Cerebellar nuclear complex (tissue), 1 donor: ENCODE measurements at regions not wholly inside any gene's neighbourhood (a gene's known extent, or its start where the extent isn't known, plus 50 kb on each side); places are given as distances from the start of the nearest gene placed in this dataset.
"Not testable (repeated sequence)": the region's sequence is repeated elsewhere in the genome, so short reads cannot be mapped to it uniquely, and the experiment has no call there.

Experiments
- DNase-seq, 2 experiments: peaks; one replicate each; lab custom pipeline; 2025; lab: John Stamatoyannopoulos, UW

GRCh38 chr3:145709779-145710178, 451.2 kb downstream of the PLOD2 start:
- DNase-seq = not testable (repeated sequence)

- DNase-seq = no peak
Observed at GRCh38 chr3:145716519-145716918, 444.5 kb downstream of the PLOD2 start.

- no peak for DNase-seq
Observed at GRCh38 chr3:145719114-145719513, 441.9 kb downstream of the PLOD2 start.

DNA sequence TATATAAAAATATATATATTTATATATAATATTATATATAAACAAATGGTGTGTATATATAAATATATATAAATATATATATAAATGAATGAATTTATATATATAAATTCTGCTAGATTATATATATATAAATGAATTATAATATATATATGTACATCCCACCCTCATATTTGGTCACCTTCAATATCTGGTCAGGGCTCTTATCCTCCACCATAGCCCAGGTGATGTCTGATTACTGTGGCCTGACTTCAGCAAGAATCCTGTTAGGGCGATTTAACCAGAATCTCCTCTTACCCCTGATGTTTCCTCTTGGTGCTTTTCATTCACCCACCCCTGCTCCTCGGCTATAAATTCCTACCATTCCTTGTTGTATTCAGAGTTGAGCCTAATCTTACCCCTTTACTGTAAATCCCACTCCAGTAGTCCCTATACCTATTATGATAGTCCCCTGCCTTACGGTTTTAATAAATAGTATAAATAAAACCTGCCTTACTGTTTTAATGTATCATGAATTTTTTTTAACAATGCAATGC, 439.6 kb downstream of the PLOD2 start:
- no peak for DNase-seq

DNA sequence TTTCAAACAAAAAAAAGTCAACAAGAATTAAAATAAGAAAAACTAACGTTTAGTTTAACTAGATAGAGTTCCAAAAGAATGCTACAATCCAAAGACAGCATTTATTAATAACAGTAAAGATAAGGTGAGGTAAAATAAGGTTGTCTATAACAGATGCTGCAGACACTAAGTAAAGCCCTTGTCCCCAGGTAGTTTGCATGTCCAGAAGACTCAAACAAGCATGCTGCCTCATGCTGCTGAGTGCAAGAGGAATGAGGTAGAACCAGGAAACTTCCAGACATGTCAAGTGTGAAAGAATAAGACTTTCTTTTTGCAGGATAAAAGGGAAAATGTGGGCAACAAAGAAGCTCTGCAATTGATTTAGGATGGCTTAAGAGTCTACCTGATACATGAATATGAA, 439.2 kb downstream of the PLOD2 start:
- no peak for DNase-seq

DNA sequence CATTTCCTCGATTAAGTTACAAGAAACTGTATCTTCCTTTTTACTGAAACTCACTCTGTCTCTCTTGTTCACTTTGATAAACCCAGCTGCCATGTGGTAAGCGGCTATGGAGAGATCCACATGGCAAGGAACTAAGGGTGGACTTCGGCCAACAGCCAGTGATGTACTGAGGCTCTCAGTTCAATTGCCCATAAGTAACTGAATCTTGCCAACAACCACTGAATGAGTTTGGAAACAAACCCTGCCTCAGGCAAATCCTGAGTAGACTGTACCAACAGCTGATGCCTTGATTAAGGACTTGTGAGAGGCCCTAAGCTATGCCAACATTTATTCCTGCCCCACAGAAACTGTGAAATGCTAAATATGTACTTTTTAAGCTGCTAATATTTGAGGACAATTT, 433.5 kb downstream of the PLOD2 start:
- no peak for DNase-seq

- DNase-seq = no peak
Observed at GRCh38 chr3:145735631-145736030, 425.4 kb downstream of the PLOD2 start.

- DNase-seq = no peak
Observed at GRCh38 chr3:145737952-145738351, 423.0 kb downstream of the PLOD2 start.

- DNase-seq = no peak
Observed at GRCh38 chr3:145739926-145740325, 421.1 kb downstream of the PLOD2 start.

- no peak for DNase-seq
Observed at GRCh38 chr3:145750657-145751056, 410.3 kb downstream of the PLOD2 start.

DNA sequence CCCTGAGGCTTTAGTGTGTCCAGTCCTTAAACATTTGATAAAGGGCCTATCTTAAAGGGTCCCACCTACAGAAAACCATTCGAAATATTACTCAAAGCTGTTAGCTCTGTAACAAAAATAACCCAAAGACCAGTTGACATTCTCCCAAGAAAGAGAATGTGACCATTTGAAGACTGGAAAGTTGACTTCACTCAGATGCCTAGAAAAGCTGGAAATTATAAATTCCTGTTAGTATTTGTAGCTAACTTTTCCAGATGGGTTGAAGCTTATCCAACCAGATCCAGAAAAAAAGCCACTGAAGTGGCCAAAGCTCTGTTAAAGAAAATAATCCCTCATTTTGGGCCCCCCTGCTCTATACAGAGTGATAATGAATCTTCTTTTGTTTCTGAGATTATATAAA, 408.4 kb downstream of the PLOD2 start:
- no peak for DNase-seq

- DNase-seq = no peak
Observed at GRCh38 chr3:145754605-145755289, 406.2 kb downstream of the PLOD2 start.

DNA sequence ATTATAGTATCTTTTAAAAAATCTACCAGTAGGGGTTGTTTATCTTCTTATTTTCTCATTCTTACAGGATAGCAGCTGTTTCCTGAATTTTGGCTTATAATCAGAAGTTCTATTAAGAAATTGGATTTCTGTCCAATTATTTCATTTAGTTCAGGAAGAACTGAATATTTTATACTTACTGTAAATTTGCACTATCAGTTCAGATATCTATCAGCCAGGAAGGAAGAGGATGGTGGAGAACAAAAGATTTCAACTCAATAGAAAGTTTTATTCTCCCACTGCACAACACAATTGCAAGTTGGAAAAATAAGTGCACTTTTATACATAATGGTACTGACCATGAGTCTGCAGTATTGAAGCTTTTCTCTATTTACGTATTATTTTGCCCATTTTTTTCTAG, 400.9 kb downstream of the PLOD2 start:
- no peak for DNase-seq

DNA sequence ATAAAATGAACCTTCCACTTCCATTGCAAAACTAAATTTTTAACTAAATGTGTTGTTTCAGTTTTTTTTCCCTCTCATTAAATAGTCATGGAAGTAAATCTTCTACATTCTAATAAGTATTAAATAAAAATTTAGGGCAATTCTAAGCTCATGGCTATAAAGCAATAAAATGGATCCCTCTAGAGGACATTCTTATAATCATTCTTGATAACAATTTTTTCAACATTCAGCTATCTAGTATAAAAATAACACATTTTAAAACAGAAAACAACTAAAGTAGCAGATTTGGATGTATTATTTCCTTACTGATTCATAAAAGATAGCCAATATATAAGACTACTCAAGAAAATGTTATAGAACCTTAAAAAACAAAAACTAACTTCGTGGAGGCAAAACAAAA, 393.1 kb downstream of the PLOD2 start:
- DNase-seq = no peak

DNA sequence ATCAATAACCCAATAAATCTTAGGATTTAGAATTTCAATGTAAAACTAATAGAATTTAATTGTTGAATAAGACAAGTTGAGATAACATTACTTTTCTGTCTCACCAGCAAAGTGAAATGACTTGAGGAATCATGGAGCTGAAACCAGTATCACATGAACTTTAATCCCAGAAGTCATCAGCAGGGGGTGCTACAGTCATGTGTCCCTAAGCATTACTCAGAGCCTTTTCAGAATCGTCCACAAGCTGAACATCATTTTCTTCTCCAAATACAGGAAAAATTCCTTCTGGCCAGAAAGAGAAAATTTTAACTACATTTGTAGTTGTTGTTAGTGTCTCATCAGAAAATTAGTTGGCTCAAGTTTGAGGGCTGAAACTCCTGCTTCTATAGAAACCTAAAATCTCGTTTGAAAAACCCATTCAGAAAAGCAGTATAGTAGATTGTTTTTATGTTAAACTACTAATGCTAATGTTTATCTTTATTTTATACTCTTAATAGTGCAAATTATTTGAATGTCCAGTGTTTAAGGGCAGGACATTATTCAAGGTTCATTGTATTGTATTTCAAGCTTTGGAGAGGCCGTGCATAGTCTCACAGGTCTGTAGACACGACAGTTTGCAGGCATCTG, 384.1 kb downstream of the PLOD2 start:
- no peak for DNase-seq

- no peak for DNase-seq
Observed at GRCh38 chr3:145780301-145780700, 380.7 kb downstream of the PLOD2 start.

GRCh38 chr3:145785668-145786067, 375.3 kb downstream of the PLOD2 start:
- no peak for DNase-seq

GRCh38 chr3:145798007-145798406, 363.0 kb downstream of the PLOD2 start:
- DNase-seq = no peak

DNA sequence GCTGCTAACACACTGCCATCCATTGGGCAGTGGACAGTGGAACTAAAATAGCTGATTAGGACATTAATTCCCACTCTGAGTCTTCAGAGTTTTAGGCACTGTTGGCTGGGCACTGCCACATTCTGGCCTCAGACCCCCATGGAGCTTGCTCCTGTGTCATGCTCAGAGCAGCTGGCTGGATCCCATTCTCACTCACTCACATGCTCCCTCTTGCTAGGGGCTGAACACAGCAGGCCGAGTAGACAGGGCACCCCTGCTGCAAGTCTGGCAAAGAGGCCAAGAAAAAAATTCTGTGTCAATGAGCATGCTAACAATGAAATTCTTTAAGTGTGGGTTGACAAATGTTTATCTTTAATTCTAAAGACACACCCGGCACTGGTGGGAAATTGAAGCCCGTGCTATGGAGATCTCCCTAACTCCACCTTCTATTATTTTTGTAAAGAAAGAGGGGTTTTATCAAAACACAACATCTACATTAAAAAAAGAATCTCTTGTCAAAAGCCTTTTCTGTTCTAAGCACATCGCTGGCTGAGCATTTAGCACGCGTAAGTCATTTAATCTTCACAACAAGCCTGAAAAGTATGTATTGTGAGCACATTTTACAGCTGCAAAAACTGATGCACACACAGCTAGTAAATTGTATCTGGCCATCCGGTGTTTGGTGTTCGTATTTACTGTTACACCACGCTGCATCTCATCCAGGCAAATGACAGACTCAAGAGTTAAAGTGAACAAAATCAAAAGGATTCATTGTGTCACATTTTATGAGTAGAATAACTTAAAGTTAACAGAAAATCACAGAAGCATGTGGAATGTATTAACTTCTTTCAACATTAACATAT, 362.1 kb downstream of the PLOD2 start:
- no peak for DNase-seq

- no peak for DNase-seq
Observed at GRCh38 chr3:145801696-145802095, 359.3 kb downstream of the PLOD2 start.

- DNase-seq = no peak
Observed at GRCh38 chr3:145807990-145808389, 353.0 kb downstream of the PLOD2 start.

GRCh38 chr3:145812391-145812790, 348.6 kb downstream of the PLOD2 start:
- DNase-seq = no peak
